ENCODE measurements at regions not wholly inside any gene's neighbourhood (a gene's known extent, or its start where the extent isn't known, plus 50 kb on each side); places are given as distances from the start of the nearest gene placed in this dataset.

- Mint-ChIP-seq H3K4me3 (no peak overlapping the region), H3K27me3 (no peaks in the 10 kb centered on the region), H3K27ac (no peak overlapping the region), H3K36me3 (no peaks in the 10 kb centered on the region), H3K9me3 (peaks cover under 1% of the 10 kb centered on the region), H3K4me1 (ENCODE audit: unreplicated experiment) (peaks cover 5% of the 10 kb centered on the region)
- TF ChIP-seq CTCF (conservative IDR thresholded peaks at IDR 0.05), result no peak
- no peak for DNase-seq (ENCODE audit: extremely low spot score, unreplicated experiment)
These were observed 393.9 kb downstream of the PRELID2 start for GRCh38 chr5:145441228-145441627.

- Mint-ChIP-seq H3K9me3 (no peaks in the 10 kb centered on the region), H3K4me3 (no peak overlapping the region), H3K36me3 (no peaks in the 10 kb centered on the region), H3K27me3 (no peaks in the 10 kb centered on the region), H3K4me1 (ENCODE audit: unreplicated experiment) (peaks cover 5% of the 10 kb centered on the region), H3K27ac (no peak overlapping the region)
- TF ChIP-seq CTCF (conservative IDR thresholded peaks at IDR 0.05), result no peak
- no peak for DNase-seq (ENCODE audit: extremely low spot score, unreplicated experiment)
These were observed 397.5 kb downstream of the PRELID2 start for GRCh38 chr5:145437627-145438026.

- Mint-ChIP-seq H3K36me3 (no peaks in the 10 kb centered on the region), H3K27me3 (no peaks in the 10 kb centered on the region), H3K4me3 (no peak overlapping the region), H3K4me1 (ENCODE audit: unreplicated experiment) (no peaks in the 10 kb centered on the region), H3K27ac (no peak overlapping the region), H3K9me3 (no peaks in the 10 kb centered on the region)
- no peak for DNase-seq (ENCODE audit: extremely low spot score, unreplicated experiment)
- no peak for TF ChIP-seq CTCF (conservative IDR thresholded peaks at IDR 0.05)
These were observed 402.1 kb downstream of the PRELID2 start for GRCh38 chr5:145433077-145433476.

- Mint-ChIP-seq H3K4me3 (no peak overlapping the region), H3K36me3 (peaks cover 4% of the 10 kb centered on the region), H3K27ac (no peak overlapping the region), H3K9me3 (no peaks in the 10 kb centered on the region), H3K4me1 (ENCODE audit: unreplicated experiment) (no peaks in the 10 kb centered on the region), H3K27me3 (no peaks in the 10 kb centered on the region)
- no peak for TF ChIP-seq CTCF (conservative IDR thresholded peaks at IDR 0.05)
- no peak for DNase-seq (ENCODE audit: extremely low spot score, unreplicated experiment)
These were observed 406.0 kb downstream of the PRELID2 start for GRCh38 chr5:145429170-145429569.

GRCh38 chr5:145408048-145408341 lies 427.1 kb downstream of the PRELID2 start:
- Mint-ChIP-seq H3K36me3 (no peaks in the 10 kb centered on the region), H3K4me3 (no peak overlapping the region), H3K4me1 (ENCODE audit: unreplicated experiment) (no peaks in the 10 kb centered on the region), H3K9me3 (peaks cover 10% of the 10 kb centered on the region), H3K27me3 (no peaks in the 10 kb centered on the region), H3K27ac (no peak overlapping the region)
- DNase-seq (ENCODE audit: extremely low spot score, unreplicated experiment), result no peak
- TF ChIP-seq CTCF (conservative IDR thresholded peaks at IDR 0.05), result no peak

GRCh38 chr5:145407300-145408047 lies 427.7 kb downstream of the PRELID2 start:
- Mint-ChIP-seq H3K27ac (no peak overlapping the region), H3K36me3 (no peaks in the 10 kb centered on the region), H3K4me3 (no peak overlapping the region), H3K9me3 (peaks cover 10% of the 10 kb centered on the region), H3K4me1 (ENCODE audit: unreplicated experiment) (no peaks in the 10 kb centered on the region), H3K27me3 (no peaks in the 10 kb centered on the region)
- no peak for TF ChIP-seq CTCF (conservative IDR thresholded peaks at IDR 0.05)
- no peak for DNase-seq (ENCODE audit: extremely low spot score, unreplicated experiment)
